ENCODE measurements at regions not wholly inside any gene's neighbourhood (a gene's known extent, or its start where the extent isn't known, plus 50 kb on each side); places are given as distances from the start of the nearest gene placed in this dataset.

- Histone ChIP-seq H3K4me3 (ENCODE audit: low read depth, low read length) (no peak overlapping the region), H3K9me3 (ENCODE audit: control insufficient read depth, insufficient read depth, low read depth, low read length) (no peaks in the 10 kb centered on the region), H3K36me3 (ENCODE audit: control insufficient read depth in 2 of 2, insufficient read depth in 1 of 2, low read length in 2 of 2) (no peaks in the 10 kb centered on the region), H3K4me1 (ENCODE audit: control insufficient read depth, insufficient read depth, low read length) (no peaks in the 10 kb centered on the region), H3K27ac (ENCODE audit: extremely low read depth, low read depth, low read length) (no peak overlapping the region)
- no peak for TF ChIP-seq ZNF549 (tag by site-specific recombination; IDR thresholded peaks at IDR 0.05)
- TF ChIP-seq ZBTB48 (tag by site-specific recombination; IDR thresholded peaks at IDR 0.05) = no peak
- no peak for TF ChIP-seq ZNF707 (tag by site-specific recombination; IDR thresholded peaks at IDR 0.05)
- TF ChIP-seq ZNF248 (tag by site-specific recombination; IDR thresholded peaks at IDR 0.05) = no peak
- TF ChIP-seq GLIS1 (tag by site-specific recombination; IDR thresholded peaks at IDR 0.05) = no peak
- POLR2A ChIA-PET = no interaction called here
- CTCF ChIA-PET = no interaction called here
Observed at GRCh38 chr4:131635191-131635590, 1513.9 kb upstream of the PCDH10 start.

- no peaks in the 10 kb centered on the region for H3K4me1 ChIP-seq (ENCODE audit: control insufficient read depth, insufficient read depth, low read length)
- no peak for TF ChIP-seq ZNF114 (tag by site-specific recombination; IDR thresholded peaks at IDR 0.05)
- TF ChIP-seq YY1 (tag by site-specific recombination; IDR thresholded peaks at IDR 0.05) = no peak
- no peak for TF ChIP-seq SP3 (tag by site-specific recombination; IDR thresholded peaks at IDR 0.05)
- TF ChIP-seq ZNF266 (tag by site-specific recombination; IDR thresholded peaks at IDR 0.05; ENCODE audit: low read depth) = no peak
- no peak for TF ChIP-seq PRDM2 (tag by site-specific recombination; IDR thresholded peaks at IDR 0.05; ENCODE audit: borderline replicate concordance)
- TF ChIP-seq WT1 (tag by site-specific recombination; IDR thresholded peaks at IDR 0.05) = no peak
- no peak for TF ChIP-seq ZNF473 (tag by site-specific recombination; IDR thresholded peaks at IDR 0.05)
- H3K4me3 ChIP-seq (ENCODE audit: low read depth, low read length) = no peak overlapping the region
- POLR2A ChIA-PET = no interaction called here
- H3K36me3 ChIP-seq (ENCODE audit: control insufficient read depth in 2 of 2, insufficient read depth in 1 of 2, low read length in 2 of 2) = no peaks in the 10 kb centered on the region
- no peak overlapping the region for H3K27ac ChIP-seq (ENCODE audit: extremely low read depth, low read depth, low read length)
- CTCF ChIA-PET = no interaction called here
- H3K9me3 ChIP-seq (ENCODE audit: control insufficient read depth, insufficient read depth, low read depth, low read length) = no peaks in the 10 kb centered on the region
Observed at GRCh38 chr4:131638781-131639180, 1510.3 kb upstream of the PCDH10 start.

- POLR2A ChIA-PET = no interaction called here
- CTCF ChIA-PET = interaction anchor here (0.6 kb wide), 1 partner anchor 1718 kb away, joined by 6 read pairs; no protein-coding TSS in a partner anchor
Observed at GRCh38 chr4:131644619-131645018, 1504.5 kb upstream of the PCDH10 start.

GRCh38 chr4:131649227-131649626, 1499.9 kb upstream of the PCDH10 start:
- H3K4me1 ChIP-seq (ENCODE audit: control insufficient read depth, insufficient read depth, low read length) = no peaks in the 10 kb centered on the region
- TF ChIP-seq OVOL3 (tag by site-specific recombination; IDR thresholded peaks at IDR 0.05) (no peak), ZNF121 (tag by site-specific recombination; IDR thresholded peaks at IDR 0.05) (no peak), ZNF280D (tag by site-specific recombination; IDR thresholded peaks at IDR 0.05) (no peak), KLF1 (tag by site-specific recombination; IDR thresholded peaks at IDR 0.05) (no peak), ZNF112 (tag by site-specific recombination; IDR thresholded peaks at IDR 0.05) (no peak), ZNF548 (tag by site-specific recombination; IDR thresholded peaks at IDR 0.05) (no peak), ZNF155 (tag by site-specific recombination; IDR thresholded peaks at IDR 0.05) (no peak), ZNF677 (tag by site-specific recombination; IDR thresholded peaks at IDR 0.05) (no peak), ZNF416 (tag by site-specific recombination; IDR thresholded peaks at IDR 0.05) (no peak), ZNF792 (tag by site-specific recombination; IDR thresholded peaks at IDR 0.05) (no peak)

More at GRCh38 chr4:131644619-131645018, 1504.5 kb upstream of the PCDH10 start:
- Histone ChIP-seq H3K4me3 (ENCODE audit: low read depth, low read length) (no peak overlapping the region), H3K4me1 (ENCODE audit: control insufficient read depth, insufficient read depth, low read length) (no peaks in the 10 kb centered on the region), H3K9me3 (ENCODE audit: control insufficient read depth, insufficient read depth, low read depth, low read length) (no peaks in the 10 kb centered on the region), H3K27ac (ENCODE audit: extremely low read depth, low read depth, low read length) (no peak overlapping the region), H3K36me3 (ENCODE audit: control insufficient read depth in 2 of 2, insufficient read depth in 1 of 2, low read length in 2 of 2) (no peaks in the 10 kb centered on the region)
- TF ChIP-seq ZNF792 (tag by site-specific recombination; IDR thresholded peaks at IDR 0.05) = no peak
- peak; percentile 20 for TF ChIP-seq ZNF654 (tag by site-specific recombination; IDR thresholded peaks at IDR 0.05; ENCODE audit: low read depth)

More at GRCh38 chr4:131649227-131649626, 1499.9 kb upstream of the PCDH10 start:
- Histone ChIP-seq H3K36me3 (ENCODE audit: control insufficient read depth in 2 of 2, insufficient read depth in 1 of 2, low read length in 2 of 2) (no peaks in the 10 kb centered on the region), H3K9me3 (ENCODE audit: control insufficient read depth, insufficient read depth, low read depth, low read length) (no peaks in the 10 kb centered on the region), H3K27ac (ENCODE audit: extremely low read depth, low read depth, low read length) (no peak overlapping the region), H3K4me3 (ENCODE audit: low read depth, low read length) (no peak overlapping the region)
- CTCF ChIA-PET = no interaction called here
- POLR2A ChIA-PET = no interaction called here

Data from HEK293 (cell line).